ENCODE measurements at regions not wholly inside any gene's neighbourhood (a gene's known extent, or its start where the extent isn't known, plus 50 kb on each side); places are given as distances from the start of the nearest gene placed in this dataset.

- no peak for DNase-seq
These were observed 637.8 kb upstream of the MEF2C start for GRCh38 chr5:89520771-89521170.

- DNase-seq = no peak
These were observed 630.5 kb upstream of the MEF2C start for GRCh38 chr5:89513299-89514044.

GRCh38 chr5:89504051-89504450 lies 621.1 kb upstream of the MEF2C start:
- no peak for DNase-seq

DNA sequence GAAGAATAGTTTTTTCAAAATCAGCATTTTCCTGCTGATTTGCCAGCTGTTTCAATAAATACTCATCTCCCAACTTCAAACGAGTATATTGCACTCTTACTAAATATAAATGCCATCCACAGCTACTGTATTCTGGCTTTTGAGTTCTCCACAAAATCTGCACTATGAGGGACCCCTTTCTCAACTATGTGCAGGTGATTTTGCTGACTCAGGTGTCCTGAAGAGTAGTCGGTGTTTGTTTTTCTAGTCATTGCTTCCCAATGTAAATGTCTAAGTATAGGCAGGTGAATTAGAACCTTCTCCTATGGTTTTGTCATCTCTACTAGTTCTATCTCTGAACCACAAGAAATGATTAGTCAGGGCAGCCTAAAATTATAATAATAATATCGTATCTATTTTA lies 616.8 kb upstream of the MEF2C start:
- no peak for DNase-seq

GRCh38 chr5:89498699-89499098 lies 615.7 kb upstream of the MEF2C start:
- no peak for DNase-seq

GRCh38 chr5:89493414-89493813 lies 610.4 kb upstream of the MEF2C start:
- no peak for DNase-seq

- no peak for DNase-seq
These were observed 602.0 kb upstream of the MEF2C start for GRCh38 chr5:89484962-89485361.

GRCh38 chr5:89480406-89481007 lies 597.5 kb upstream of the MEF2C start:
- DNase-seq = no peak

DNA sequence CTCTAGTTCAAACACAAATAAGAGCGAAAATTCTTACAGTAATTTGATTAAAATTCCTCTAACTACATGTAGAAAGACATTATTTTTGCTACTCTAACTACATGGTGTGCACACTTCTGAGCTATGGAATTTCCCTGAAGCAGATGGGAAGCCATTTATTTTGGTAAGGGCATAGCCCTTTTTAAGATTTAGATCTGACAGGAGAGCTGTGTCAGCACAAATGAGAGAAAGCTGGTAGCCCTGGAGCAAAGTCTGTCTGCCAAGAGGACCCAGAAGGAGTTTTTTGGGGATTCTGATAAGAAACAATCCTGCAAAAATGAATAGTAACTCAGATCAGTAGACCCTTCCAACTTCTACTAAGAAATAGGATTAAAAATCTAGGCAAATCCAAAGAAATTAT lies 595.9 kb upstream of the MEF2C start:
- no peak for DNase-seq

DNA sequence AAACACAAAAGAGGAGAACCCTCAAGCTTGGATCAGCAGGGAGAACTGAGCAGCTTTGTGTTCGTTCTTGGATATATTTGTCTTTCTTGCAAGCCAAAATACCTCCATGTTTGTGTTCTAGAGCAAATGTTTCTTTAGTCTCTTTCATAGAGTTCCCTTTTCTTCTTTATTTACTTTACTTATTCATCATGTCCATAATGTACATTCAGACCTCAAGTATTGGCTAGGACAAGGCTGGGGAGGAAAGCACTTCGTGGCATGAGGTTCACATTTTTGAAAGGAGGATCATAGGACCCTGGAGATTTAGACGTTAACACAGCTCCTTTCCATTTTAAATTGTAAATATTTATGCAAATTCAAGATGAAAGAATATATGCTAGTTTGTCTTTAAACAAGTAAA lies 590.2 kb upstream of the MEF2C start:
- DNase-seq = no peak

GRCh38 chr5:89471541-89471940 lies 588.6 kb upstream of the MEF2C start:
- DNase-seq = no peak

- no peak for DNase-seq
These were observed 588.1 kb upstream of the MEF2C start for GRCh38 chr5:89471115-89471514.

- no peak for DNase-seq
These were observed 587.7 kb upstream of the MEF2C start for GRCh38 chr5:89470658-89471057.

GRCh38 chr5:89458332-89458656 lies 575.3 kb upstream of the MEF2C start:
- no peak for DNase-seq

DNA sequence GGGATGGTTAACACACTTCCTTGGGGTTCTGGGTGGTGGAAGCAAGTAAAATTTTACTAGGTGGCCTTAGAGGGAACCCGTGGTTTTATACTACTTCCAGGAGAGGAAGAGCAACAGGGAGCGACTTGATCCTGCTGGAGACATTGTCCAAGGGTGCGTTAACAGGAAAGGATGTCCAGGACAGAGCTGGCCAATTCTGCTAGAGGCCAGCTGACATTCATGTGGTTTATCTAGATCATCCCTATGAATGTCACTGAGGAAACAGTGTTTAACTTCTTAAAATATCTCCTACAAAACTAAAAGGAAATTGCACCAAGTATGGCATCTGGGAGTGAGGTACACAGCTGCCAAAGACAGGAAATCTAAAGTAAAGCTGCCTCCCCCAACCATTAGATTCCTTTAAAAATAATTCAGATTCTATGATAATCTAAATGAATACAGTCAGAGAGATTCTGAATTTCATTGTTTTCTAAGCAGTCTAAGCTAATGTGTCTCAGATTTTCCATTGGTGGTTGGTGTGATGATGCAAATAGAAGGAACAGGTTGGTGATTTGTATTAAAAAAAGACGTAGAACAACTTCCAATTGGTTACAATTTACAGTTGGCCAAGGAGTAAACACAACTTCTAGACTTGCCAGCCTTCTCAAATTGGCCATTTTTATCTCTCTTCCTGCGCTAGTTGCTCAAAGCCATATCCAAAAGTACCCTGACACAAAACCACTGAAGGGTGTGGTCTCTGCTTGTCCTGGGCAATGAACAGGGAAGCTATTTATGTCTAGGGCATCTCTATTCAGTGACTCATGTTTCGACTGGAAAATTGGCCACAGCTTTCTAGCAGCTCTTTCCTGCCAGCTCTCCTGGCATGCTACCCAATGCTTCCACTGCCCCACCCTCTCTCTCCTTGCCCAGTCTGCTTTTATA lies 574.7 kb upstream of the MEF2C start:
- DNase-seq = no peak

DNA sequence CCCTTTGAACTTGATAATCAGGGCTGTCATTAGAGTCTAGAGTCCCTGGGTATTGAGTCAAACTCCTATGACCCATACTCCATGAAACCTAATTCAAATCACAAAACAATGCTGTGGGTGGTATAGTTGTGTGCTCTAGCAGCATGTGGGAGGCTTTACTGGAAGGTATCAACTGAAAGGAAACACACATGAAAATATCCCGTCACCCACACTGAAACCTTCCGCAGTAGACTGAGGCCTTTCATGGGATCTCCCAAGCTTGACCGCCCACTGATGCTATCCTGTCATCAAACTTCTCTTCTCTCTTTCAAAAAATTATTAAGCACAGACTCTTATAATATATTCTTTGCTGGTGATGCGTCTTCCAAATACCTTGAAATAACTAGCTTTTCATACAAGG lies 569.1 kb upstream of the MEF2C start:
- no peak for DNase-seq

DNA sequence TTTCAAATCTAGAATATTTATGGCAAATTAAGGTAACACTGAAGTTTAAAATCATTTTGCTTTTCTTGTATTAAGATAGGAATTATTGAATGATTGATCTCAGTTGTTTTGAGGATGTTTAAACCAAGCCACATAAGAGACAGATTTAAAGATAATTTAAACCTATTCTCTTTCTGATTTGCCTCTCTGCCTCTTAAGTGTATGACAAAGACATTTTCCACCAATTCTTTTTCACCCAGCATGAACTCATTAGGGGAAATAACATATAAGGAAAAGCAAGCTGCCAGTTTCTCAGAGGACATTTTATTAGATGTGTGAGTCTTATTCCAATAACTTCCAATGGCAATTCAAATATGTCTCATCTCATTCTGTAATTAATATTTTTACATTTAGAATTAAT lies 568.3 kb upstream of the MEF2C start:
- DNase-seq = no peak

DNA sequence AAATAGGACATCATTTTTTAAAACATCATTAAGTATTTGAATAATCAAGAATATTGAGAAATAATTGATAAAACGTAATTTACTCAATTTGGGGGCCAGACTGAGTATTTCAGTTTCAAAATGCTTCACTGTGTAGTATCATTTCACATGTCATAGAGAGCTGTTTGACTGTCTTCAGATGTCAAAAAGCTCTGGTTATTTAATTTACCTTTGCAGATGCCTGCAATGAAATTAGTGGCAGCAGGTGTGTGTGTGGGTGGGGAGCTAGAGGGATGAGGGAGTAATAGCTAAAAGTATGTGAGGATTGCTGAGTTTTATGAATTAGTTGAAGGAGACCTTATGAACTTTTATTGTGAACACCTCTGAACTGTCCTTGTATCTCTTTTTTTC lies 567.2 kb upstream of the MEF2C start:
- no peak for DNase-seq

- no peak for DNase-seq
These were observed 566.6 kb upstream of the MEF2C start for GRCh38 chr5:89449392-89450148.

- no peak for DNase-seq
These were observed 564.0 kb upstream of the MEF2C start for GRCh38 chr5:89447027-89447426.

DNA sequence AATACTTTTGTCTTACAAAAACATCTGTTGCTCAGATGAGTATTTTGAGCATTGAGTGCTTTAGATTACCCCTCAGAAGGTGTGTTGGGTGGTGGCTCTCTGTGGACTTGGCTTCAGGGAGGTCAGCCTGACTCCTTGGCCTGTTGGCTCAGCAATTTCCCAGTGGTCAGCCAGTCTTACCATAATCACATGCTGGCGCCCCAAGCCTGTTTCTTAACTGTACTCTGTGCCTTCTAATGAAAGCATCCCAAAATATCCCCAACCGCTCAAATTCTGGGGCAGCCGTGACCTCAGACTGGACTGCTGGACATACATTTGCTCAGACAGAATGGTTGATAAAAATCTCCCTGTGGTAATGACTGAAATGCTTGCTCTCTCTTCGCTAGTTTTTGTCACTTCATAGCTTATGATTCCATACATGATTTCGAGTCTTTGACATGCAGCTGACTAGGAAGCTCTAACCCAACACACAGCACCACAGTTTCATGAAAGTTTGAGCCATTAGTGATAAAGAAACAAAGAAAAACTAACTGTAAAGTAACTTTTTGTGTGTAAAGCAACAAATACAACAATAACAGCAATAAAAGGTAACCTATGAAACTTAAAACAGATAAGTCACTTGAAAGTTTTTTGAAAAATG lies 562.2 kb upstream of the MEF2C start:
- no peak for DNase-seq

- DNase-seq = no peak
These were observed 561.1 kb upstream of the MEF2C start for GRCh38 chr5:89444088-89444487.

DNA sequence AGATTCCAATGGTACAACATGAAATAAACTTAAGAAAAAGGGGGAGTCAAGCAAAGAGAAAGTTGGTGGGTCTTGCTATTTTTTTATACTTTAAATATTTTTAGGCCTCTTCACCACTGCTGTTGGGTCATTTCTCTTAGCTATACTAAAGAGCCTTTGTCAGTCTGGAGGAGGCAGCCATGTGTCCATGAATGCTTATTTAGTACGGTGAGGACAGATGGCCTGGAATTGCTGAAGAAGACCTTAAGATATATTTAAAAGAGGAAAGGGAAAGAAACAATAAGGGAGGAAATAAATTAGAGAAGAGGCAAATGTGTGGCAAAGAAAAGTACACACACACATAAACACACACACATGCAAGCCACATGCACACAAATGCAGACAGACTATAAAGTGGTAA lies 560.5 kb upstream of the MEF2C start:
- no peak for DNase-seq
